ENCODE measurements at regions not wholly inside any gene's neighbourhood (a gene's known extent, or its start where the extent isn't known, plus 50 kb on each side); places are given as distances from the start of the nearest gene placed in this dataset.

GRCh38 chr7:364536-364935, 74.6 kb downstream of the FOXL3 start:
- H3K27me3 ChIP-seq, result no peaks in the 10 kb centered on the region
- H3K9me3 ChIP-seq, result no peaks in the 10 kb centered on the region
- no peak for DNase-seq

GRCh38 chr7:365593-365992, 75.6 kb downstream of the FOXL3 start:
- DNase-seq, result no peak
- Histone ChIP-seq H3K9me3 (no peaks in the 10 kb centered on the region), H3K4me1 (no peaks in the 10 kb centered on the region), H3K36me3 (no peaks in the 10 kb centered on the region), H3K27me3 (no peaks in the 10 kb centered on the region), H3K4me3 (ENCODE audit: low read depth, low read length) (no peak overlapping the region)
- TF ChIP-seq CTCF (IDR thresholded peaks at IDR 0.05; ENCODE audit: low read depth, low read length), result no peak

More at GRCh38 chr7:364536-364935, 74.6 kb downstream of the FOXL3 start:
- no peak overlapping the region for H3K4me3 ChIP-seq (ENCODE audit: low read depth, low read length)
- no peak for TF ChIP-seq CTCF (IDR thresholded peaks at IDR 0.05; ENCODE audit: low read depth, low read length)
- no peaks in the 10 kb centered on the region for H3K36me3 ChIP-seq
- H3K4me1 ChIP-seq, result no peaks in the 10 kb centered on the region

- no peak for DNase-seq
- no peaks in the 10 kb centered on the region for H3K36me3 ChIP-seq
- no peak for TF ChIP-seq CTCF (IDR thresholded peaks at IDR 0.05; ENCODE audit: low read depth, low read length)
- no peaks in the 10 kb centered on the region for H3K4me1 ChIP-seq
- no peak overlapping the region for H3K4me3 ChIP-seq (ENCODE audit: low read depth, low read length)
- no peaks in the 10 kb centered on the region for H3K9me3 ChIP-seq
- H3K27me3 ChIP-seq, result no peaks in the 10 kb centered on the region
Measured at GRCh38 chr7:366161-366803, 76.3 kb downstream of the FOXL3 start.

- Histone ChIP-seq H3K36me3 (no peaks in the 10 kb centered on the region), H3K27me3 (no peaks in the 10 kb centered on the region), H3K4me1 (no peaks in the 10 kb centered on the region), H3K4me3 (ENCODE audit: low read depth, low read length) (no peak overlapping the region), H3K9me3 (no peaks in the 10 kb centered on the region)
- no peak for TF ChIP-seq CTCF (IDR thresholded peaks at IDR 0.05; ENCODE audit: low read depth, low read length)
- DNase-seq, result no peak
Measured at GRCh38 chr7:367351-367901, 77.5 kb downstream of the FOXL3 start.

GRCh38 chr7:368651-369475, 78.9 kb downstream of the FOXL3 start:
- H3K27me3 ChIP-seq, result no peaks in the 10 kb centered on the region
- no peaks in the 10 kb centered on the region for H3K4me1 ChIP-seq
- H3K4me3 ChIP-seq (ENCODE audit: low read depth, low read length), result no peak overlapping the region
- H3K36me3 ChIP-seq, result no peaks in the 10 kb centered on the region
- TF ChIP-seq CTCF (IDR thresholded peaks at IDR 0.05; ENCODE audit: low read depth, low read length), result no peak
- H3K9me3 ChIP-seq, result no peaks in the 10 kb centered on the region
- peak; percentile 4 for DNase-seq

All from BE2C (cell line).